ENCODE measurements at regions not wholly inside any gene's neighbourhood (a gene's known extent, or its start where the extent isn't known, plus 50 kb on each side); places are given as distances from the start of the nearest gene placed in this dataset.

DNA sequence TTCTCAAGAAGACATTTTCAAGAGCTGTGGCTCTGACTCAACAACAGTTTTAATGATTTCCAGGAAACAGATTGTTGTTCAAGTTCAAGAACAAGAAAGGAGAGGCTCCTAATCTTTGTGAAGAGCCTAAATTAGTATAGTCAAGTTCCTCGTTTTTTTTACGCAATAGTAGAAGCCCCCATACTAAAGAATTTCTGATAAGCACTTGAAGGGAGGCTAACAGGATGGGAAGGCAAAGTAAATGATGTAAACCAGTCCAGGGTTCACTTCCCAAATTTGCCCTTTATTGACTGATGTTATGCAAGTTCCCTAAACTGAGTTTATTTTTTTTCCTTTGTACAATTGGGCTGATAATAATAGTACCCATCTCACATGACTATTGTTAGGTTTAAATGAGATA is 178.2 kb downstream of the RTL9 start:
- TF ChIP-seq, protein P1, sequence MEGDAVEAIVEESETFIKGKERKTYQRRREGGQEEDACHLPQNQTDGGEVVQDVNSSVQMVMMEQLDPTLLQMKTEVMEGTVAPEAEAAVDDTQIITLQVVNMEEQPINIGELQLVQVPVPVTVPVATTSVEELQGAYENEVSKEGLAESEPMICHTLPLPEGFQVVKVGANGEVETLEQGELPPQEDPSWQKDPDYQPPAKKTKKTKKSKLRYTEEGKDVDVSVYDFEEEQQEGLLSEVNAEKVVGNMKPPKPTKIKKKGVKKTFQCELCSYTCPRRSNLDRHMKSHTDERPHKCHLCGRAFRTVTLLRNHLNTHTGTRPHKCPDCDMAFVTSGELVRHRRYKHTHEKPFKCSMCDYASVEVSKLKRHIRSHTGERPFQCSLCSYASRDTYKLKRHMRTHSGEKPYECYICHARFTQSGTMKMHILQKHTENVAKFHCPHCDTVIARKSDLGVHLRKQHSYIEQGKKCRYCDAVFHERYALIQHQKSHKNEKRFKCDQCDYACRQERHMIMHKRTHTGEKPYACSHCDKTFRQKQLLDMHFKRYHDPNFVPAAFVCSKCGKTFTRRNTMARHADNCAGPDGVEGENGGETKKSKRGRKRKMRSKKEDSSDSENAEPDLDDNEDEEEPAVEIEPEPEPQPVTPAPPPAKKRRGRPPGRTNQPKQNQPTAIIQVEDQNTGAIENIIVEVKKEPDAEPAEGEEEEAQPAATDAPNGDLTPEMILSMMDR (IDR thresholded peaks at IDR 0.05; ENCODE audit: low read depth, low read length, poor library complexity, severe bottlenecking), result no peak
- no peak for TF ChIP-seq EZH2phosphoT487 (IDR thresholded peaks at IDR 0.05; ENCODE audit: borderline replicate concordance, low read length)

Measured in DOHH2 (cell line).